ENCODE measurements at regions not wholly inside any gene's neighbourhood (a gene's known extent, or its start where the extent isn't known, plus 50 kb on each side); places are given as distances from the start of the nearest gene placed in this dataset.
A peak's percentile ranks its signal among the peaks of the same experiment; 100 is the strongest.

- Histone ChIP-seq H3K27ac (no peak overlapping the region), H3K36me3 (no peaks in the 10 kb centered on the region), H3K4me3 (no peak overlapping the region), H3K4me1 (no peaks in the 10 kb centered on the region), H3K9me3 (no peaks in the 10 kb centered on the region), H3K27me3 (no peaks in the 10 kb centered on the region)
- TF ChIP-seq CTCF (IDR thresholded peaks at IDR 0.05): no peak
- intact Hi-C loops (cut with DNase I; ENCODE audit: low total_unique reads): no loop called here
- no peak for DNase-seq
Observed at GRCh38 chr9:108537756-108538155, 318.0 kb downstream of the ACTL7B start.

GRCh38 chr9:108536836-108537601, 318.8 kb downstream of the ACTL7B start:
- no peaks in the 10 kb centered on the region for H3K27me3 ChIP-seq
- H3K36me3 ChIP-seq: no peaks in the 10 kb centered on the region

GRCh38 chr9:108535526-108535925, 320.3 kb downstream of the ACTL7B start:
- H3K9me3 ChIP-seq: no peaks in the 10 kb centered on the region
- intact Hi-C loops (cut with DNase I; ENCODE audit: low total_unique reads): no loop called here
- no peaks in the 10 kb centered on the region for H3K27me3 ChIP-seq
- DNase-seq: no peak
- H3K27ac ChIP-seq: no peak overlapping the region
- no peaks in the 10 kb centered on the region for H3K4me1 ChIP-seq
- TF ChIP-seq CTCF (IDR thresholded peaks at IDR 0.05): peak; percentile 35 to 40
- no peaks in the 10 kb centered on the region for H3K36me3 ChIP-seq
- no peak overlapping the region for H3K4me3 ChIP-seq

More at GRCh38 chr9:108536836-108537601, 318.8 kb downstream of the ACTL7B start:
- no peaks in the 10 kb centered on the region for H3K4me1 ChIP-seq
- DNase-seq: no peak
- intact Hi-C loops (cut with DNase I; ENCODE audit: low total_unique reads): no loop called here
- no peak for TF ChIP-seq CTCF (IDR thresholded peaks at IDR 0.05)
- no peak overlapping the region for H3K27ac ChIP-seq
- H3K4me3 ChIP-seq: no peak overlapping the region
- H3K9me3 ChIP-seq: no peaks in the 10 kb centered on the region

GRCh38 chr9:108534741-108535140, 321.0 kb downstream of the ACTL7B start:
- no peak for DNase-seq
- intact Hi-C loops (cut with DNase I; ENCODE audit: low total_unique reads): no loop called here
- Histone ChIP-seq H3K4me3 (no peak overlapping the region), H3K27ac (no peak overlapping the region), H3K27me3 (no peaks in the 10 kb centered on the region), H3K9me3 (no peaks in the 10 kb centered on the region), H3K36me3 (no peaks in the 10 kb centered on the region), H3K4me1 (no peaks in the 10 kb centered on the region)
- no peak for TF ChIP-seq CTCF (IDR thresholded peaks at IDR 0.05)

GRCh38 chr9:108530141-108530540, 325.6 kb downstream of the ACTL7B start:
- no peaks in the 10 kb centered on the region for H3K27me3 ChIP-seq
- H3K9me3 ChIP-seq: no peaks in the 10 kb centered on the region
- intact Hi-C loops (cut with DNase I; ENCODE audit: low total_unique reads): no loop called here
- TF ChIP-seq CTCF (IDR thresholded peaks at IDR 0.05): no peak
- no peaks in the 10 kb centered on the region for H3K36me3 ChIP-seq
- DNase-seq: no peak
- no peak overlapping the region for H3K4me3 ChIP-seq
- H3K27ac ChIP-seq: no peak overlapping the region
- no peaks in the 10 kb centered on the region for H3K4me1 ChIP-seq
